ENCODE measurements at regions not wholly inside any gene's neighbourhood (a gene's known extent, or its start where the extent isn't known, plus 50 kb on each side); places are given as distances from the start of the nearest gene placed in this dataset.
"Not testable (repeated sequence)": the region's sequence is repeated elsewhere in the genome, so short reads cannot be mapped to it uniquely, and the experiment has no call there.

- CTCF ChIA-PET: no interaction called here
- intact Hi-C loops (cut with micrococcal nuclease; ENCODE audit: unreplicated experiment): no loop called here
- Mint-ChIP-seq H3K4me3 (ENCODE audit: low read depth, unreplicated experiment) (no peak overlapping the region), H3K4me1 (ENCODE audit: low read depth, unreplicated experiment) (no peaks in the 10 kb centered on the region), H3K9me3 (ENCODE audit: low read depth, unreplicated experiment) (peaks cover 3% of the 10 kb centered on the region), H3K27me3 (ENCODE audit: unreplicated experiment) (no peaks in the 10 kb centered on the region), H3K36me3 (ENCODE audit: insufficient read depth, unreplicated experiment) (no peaks in the 10 kb centered on the region), H3K27ac (ENCODE audit: unreplicated experiment) (no peak overlapping the region)
- TF ChIP-seq CTCF (IDR thresholded peaks at IDR 0.05; ENCODE audit: unreplicated experiment): no peak
- DNase-seq: no peak
- BruUV-seq (replicated peaks): no TSS peak
Measured at GRCh38 chr12:22130671-22131070, 84.7 kb downstream of the CMAS start.

GRCh38 chr12:22136604-22137117 lies 90.6 kb downstream of the CMAS start:
- H3K9me3 Mint-ChIP-seq (ENCODE audit: low read depth, unreplicated experiment); H3K27me3 Mint-ChIP-seq (ENCODE audit: unreplicated experiment); H3K4me3 Mint-ChIP-seq (ENCODE audit: low read depth, unreplicated experiment); DNase-seq; H3K4me1 Mint-ChIP-seq (ENCODE audit: low read depth, unreplicated experiment); CTCF ChIA-PET; H3K36me3 Mint-ChIP-seq (ENCODE audit: insufficient read depth, unreplicated experiment); H3K27ac Mint-ChIP-seq (ENCODE audit: unreplicated experiment); intact Hi-C loops (cut with micrococcal nuclease; ENCODE audit: unreplicated experiment); BruUV-seq (replicated peaks): not testable (repeated sequence)
